A204.1 (cell line): ENCODE measurements at regions not wholly inside any gene's neighbourhood (a gene's known extent, or its start where the extent isn't known, plus 50 kb on each side); places are given as distances from the start of the nearest gene placed in this dataset.
"Not testable (repeated sequence)": the region's sequence is repeated elsewhere in the genome, so short reads cannot be mapped to it uniquely, and the experiment has no call there.

ENCODE experiments used
- FAIRE-seq: peaks from 2 replicates; lab custom pipeline; 2012; peaks lifted over from hg19 to GRCh38; lab: Jason Lieb, UNC

- no peak for FAIRE-seq
Observed at GRCh38 chr9:103068753-103069152, 73.6 kb downstream of the CYLC2 start.

- FAIRE-seq: no peak
Observed at GRCh38 chr9:103078581-103078980, 83.4 kb downstream of the CYLC2 start.

GRCh38 chr9:103082494-103082893 is 87.4 kb downstream of the CYLC2 start:
- no peak for FAIRE-seq

GRCh38 chr9:103089357-103089756 is 94.2 kb downstream of the CYLC2 start:
- no peak for FAIRE-seq

- no peak for FAIRE-seq
Observed at GRCh38 chr9:103104101-103104500, 109.0 kb downstream of the CYLC2 start.

- FAIRE-seq: no peak
Observed at GRCh38 chr9:103116246-103116645, 121.1 kb downstream of the CYLC2 start.

- no peak for FAIRE-seq
Observed at GRCh38 chr9:103126494-103126893, 131.4 kb downstream of the CYLC2 start.

- FAIRE-seq: no peak
Observed at GRCh38 chr9:103139891-103140290, 144.8 kb downstream of the CYLC2 start.

GRCh38 chr9:103152473-103152872 is 157.3 kb downstream of the CYLC2 start:
- no peak for FAIRE-seq

- no peak for FAIRE-seq
Observed at GRCh38 chr9:103167530-103167929, 172.4 kb downstream of the CYLC2 start.

- no peak for FAIRE-seq
Observed at GRCh38 chr9:103168254-103168653, 173.1 kb downstream of the CYLC2 start.

- FAIRE-seq: no peak
Observed at GRCh38 chr9:103169798-103170197, 174.7 kb downstream of the CYLC2 start.

- no peak for FAIRE-seq
Observed at GRCh38 chr9:103183701-103184171, 188.6 kb downstream of the CYLC2 start.

- no peak for FAIRE-seq
Observed at GRCh38 chr9:103186959-103187358, 191.8 kb downstream of the CYLC2 start.

GRCh38 chr9:103188781-103189350 is 193.7 kb downstream of the CYLC2 start:
- FAIRE-seq: no peak

- FAIRE-seq: no peak
Observed at GRCh38 chr9:103193992-103194391, 198.9 kb downstream of the CYLC2 start.

- no peak for FAIRE-seq
Observed at GRCh38 chr9:103203172-103203571, 208.0 kb downstream of the CYLC2 start.

GRCh38 chr9:103205881-103206585 is 210.9 kb downstream of the CYLC2 start:
- not testable (repeated sequence) for FAIRE-seq

- no peak for FAIRE-seq
Observed at GRCh38 chr9:103210607-103211006, 215.5 kb downstream of the CYLC2 start.

GRCh38 chr9:103215197-103215596 is 220.1 kb downstream of the CYLC2 start:
- FAIRE-seq: no peak

GRCh38 chr9:103225702-103226646 is 230.8 kb downstream of the CYLC2 start:
- no peak for FAIRE-seq

GRCh38 chr9:103226647-103227013 is 231.5 kb downstream of the CYLC2 start:
- no peak for FAIRE-seq

- FAIRE-seq: not testable (repeated sequence)
Observed at GRCh38 chr9:103237571-103238109, 242.5 kb downstream of the CYLC2 start.
